ENCODE measurements at regions not wholly inside any gene's neighbourhood (a gene's known extent, or its start where the extent isn't known, plus 50 kb on each side); places are given as distances from the start of the nearest gene placed in this dataset.

DNA sequence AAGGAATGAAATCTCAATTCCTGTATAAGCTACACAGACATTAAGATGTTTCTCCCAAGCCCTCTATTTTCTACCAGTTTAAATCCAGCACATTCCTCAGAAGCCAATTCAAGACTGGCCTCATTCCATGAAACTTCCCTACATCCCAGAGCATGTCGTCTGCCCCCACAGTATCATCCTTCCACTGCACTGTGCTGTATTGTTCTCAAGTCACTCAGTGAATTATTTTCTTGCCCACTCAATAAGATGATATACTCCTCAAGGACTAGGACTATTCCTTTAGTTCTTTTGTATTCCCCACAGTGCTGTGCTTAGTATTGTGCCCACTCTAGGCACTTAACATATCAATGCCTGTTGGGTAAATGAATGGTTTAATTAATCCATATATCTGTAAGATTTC is 203.1 kb upstream of the BLID start:
- TF ChIP-seq, protein P1, sequence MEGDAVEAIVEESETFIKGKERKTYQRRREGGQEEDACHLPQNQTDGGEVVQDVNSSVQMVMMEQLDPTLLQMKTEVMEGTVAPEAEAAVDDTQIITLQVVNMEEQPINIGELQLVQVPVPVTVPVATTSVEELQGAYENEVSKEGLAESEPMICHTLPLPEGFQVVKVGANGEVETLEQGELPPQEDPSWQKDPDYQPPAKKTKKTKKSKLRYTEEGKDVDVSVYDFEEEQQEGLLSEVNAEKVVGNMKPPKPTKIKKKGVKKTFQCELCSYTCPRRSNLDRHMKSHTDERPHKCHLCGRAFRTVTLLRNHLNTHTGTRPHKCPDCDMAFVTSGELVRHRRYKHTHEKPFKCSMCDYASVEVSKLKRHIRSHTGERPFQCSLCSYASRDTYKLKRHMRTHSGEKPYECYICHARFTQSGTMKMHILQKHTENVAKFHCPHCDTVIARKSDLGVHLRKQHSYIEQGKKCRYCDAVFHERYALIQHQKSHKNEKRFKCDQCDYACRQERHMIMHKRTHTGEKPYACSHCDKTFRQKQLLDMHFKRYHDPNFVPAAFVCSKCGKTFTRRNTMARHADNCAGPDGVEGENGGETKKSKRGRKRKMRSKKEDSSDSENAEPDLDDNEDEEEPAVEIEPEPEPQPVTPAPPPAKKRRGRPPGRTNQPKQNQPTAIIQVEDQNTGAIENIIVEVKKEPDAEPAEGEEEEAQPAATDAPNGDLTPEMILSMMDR (IDR thresholded peaks at IDR 0.05) = no peak
- TF ChIP-seq POLR2A (IDR thresholded peaks at IDR 0.05) = no peak
- no peak for TF ChIP-seq POLR2AphosphoS5 (IDR thresholded peaks at IDR 0.05; ENCODE audit: insufficient read depth in 1 of 2, low read depth in 1 of 2)

All from vagina (tissue), 2 donors.